Erythroblast (primary cell): ENCODE measurements at regions not wholly inside any gene's neighbourhood (a gene's known extent, or its start where the extent isn't known, plus 50 kb on each side); places are given as distances from the start of the nearest gene placed in this dataset.

Source experiments
- GATA1 ChIP-seq: IDR thresholded peaks from 2 replicates; pipeline ENCODE4 v1.6.1; 2011; ENCODE audit warnings: low read depth, mild to moderate bottlenecking, control low read depth, low read length, moderate library complexity
- POLR2A ChIP-seq: IDR thresholded peaks from 2 replicates; pipeline ENCODE4 v1.6.1; 2011; ENCODE audit warnings: mild to moderate bottlenecking, low read length

DNA sequence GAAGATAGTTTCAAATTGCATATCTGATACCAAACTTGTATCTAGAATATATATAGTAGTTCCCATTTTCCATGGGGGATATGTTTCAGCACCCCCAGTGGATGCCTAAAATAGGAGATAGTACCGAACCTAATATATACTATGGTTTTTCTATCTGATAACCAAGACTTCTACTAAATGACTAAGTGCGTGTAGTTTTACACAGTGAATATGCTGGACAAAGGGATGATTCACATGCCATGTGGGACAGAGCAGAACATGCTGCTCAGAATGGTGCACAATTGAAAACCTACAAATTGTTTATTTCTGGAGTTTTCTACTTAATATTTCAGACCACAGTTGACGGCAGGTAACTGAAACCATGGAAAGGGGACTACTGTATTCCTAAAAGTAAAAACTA lies 73.4 kb upstream of the TP63 start:
- TF ChIP-seq POLR2A, result no peak
- TF ChIP-seq GATA1, result no peak
